ENCODE measurements at regions not wholly inside any gene's neighbourhood (a gene's known extent, or its start where the extent isn't known, plus 50 kb on each side); places are given as distances from the start of the nearest gene placed in this dataset.

GRCh38 chr3:104738271-104738670 is 628.4 kb upstream of the ALCAM start (continued):
- TF ChIP-seq, protein P1, sequence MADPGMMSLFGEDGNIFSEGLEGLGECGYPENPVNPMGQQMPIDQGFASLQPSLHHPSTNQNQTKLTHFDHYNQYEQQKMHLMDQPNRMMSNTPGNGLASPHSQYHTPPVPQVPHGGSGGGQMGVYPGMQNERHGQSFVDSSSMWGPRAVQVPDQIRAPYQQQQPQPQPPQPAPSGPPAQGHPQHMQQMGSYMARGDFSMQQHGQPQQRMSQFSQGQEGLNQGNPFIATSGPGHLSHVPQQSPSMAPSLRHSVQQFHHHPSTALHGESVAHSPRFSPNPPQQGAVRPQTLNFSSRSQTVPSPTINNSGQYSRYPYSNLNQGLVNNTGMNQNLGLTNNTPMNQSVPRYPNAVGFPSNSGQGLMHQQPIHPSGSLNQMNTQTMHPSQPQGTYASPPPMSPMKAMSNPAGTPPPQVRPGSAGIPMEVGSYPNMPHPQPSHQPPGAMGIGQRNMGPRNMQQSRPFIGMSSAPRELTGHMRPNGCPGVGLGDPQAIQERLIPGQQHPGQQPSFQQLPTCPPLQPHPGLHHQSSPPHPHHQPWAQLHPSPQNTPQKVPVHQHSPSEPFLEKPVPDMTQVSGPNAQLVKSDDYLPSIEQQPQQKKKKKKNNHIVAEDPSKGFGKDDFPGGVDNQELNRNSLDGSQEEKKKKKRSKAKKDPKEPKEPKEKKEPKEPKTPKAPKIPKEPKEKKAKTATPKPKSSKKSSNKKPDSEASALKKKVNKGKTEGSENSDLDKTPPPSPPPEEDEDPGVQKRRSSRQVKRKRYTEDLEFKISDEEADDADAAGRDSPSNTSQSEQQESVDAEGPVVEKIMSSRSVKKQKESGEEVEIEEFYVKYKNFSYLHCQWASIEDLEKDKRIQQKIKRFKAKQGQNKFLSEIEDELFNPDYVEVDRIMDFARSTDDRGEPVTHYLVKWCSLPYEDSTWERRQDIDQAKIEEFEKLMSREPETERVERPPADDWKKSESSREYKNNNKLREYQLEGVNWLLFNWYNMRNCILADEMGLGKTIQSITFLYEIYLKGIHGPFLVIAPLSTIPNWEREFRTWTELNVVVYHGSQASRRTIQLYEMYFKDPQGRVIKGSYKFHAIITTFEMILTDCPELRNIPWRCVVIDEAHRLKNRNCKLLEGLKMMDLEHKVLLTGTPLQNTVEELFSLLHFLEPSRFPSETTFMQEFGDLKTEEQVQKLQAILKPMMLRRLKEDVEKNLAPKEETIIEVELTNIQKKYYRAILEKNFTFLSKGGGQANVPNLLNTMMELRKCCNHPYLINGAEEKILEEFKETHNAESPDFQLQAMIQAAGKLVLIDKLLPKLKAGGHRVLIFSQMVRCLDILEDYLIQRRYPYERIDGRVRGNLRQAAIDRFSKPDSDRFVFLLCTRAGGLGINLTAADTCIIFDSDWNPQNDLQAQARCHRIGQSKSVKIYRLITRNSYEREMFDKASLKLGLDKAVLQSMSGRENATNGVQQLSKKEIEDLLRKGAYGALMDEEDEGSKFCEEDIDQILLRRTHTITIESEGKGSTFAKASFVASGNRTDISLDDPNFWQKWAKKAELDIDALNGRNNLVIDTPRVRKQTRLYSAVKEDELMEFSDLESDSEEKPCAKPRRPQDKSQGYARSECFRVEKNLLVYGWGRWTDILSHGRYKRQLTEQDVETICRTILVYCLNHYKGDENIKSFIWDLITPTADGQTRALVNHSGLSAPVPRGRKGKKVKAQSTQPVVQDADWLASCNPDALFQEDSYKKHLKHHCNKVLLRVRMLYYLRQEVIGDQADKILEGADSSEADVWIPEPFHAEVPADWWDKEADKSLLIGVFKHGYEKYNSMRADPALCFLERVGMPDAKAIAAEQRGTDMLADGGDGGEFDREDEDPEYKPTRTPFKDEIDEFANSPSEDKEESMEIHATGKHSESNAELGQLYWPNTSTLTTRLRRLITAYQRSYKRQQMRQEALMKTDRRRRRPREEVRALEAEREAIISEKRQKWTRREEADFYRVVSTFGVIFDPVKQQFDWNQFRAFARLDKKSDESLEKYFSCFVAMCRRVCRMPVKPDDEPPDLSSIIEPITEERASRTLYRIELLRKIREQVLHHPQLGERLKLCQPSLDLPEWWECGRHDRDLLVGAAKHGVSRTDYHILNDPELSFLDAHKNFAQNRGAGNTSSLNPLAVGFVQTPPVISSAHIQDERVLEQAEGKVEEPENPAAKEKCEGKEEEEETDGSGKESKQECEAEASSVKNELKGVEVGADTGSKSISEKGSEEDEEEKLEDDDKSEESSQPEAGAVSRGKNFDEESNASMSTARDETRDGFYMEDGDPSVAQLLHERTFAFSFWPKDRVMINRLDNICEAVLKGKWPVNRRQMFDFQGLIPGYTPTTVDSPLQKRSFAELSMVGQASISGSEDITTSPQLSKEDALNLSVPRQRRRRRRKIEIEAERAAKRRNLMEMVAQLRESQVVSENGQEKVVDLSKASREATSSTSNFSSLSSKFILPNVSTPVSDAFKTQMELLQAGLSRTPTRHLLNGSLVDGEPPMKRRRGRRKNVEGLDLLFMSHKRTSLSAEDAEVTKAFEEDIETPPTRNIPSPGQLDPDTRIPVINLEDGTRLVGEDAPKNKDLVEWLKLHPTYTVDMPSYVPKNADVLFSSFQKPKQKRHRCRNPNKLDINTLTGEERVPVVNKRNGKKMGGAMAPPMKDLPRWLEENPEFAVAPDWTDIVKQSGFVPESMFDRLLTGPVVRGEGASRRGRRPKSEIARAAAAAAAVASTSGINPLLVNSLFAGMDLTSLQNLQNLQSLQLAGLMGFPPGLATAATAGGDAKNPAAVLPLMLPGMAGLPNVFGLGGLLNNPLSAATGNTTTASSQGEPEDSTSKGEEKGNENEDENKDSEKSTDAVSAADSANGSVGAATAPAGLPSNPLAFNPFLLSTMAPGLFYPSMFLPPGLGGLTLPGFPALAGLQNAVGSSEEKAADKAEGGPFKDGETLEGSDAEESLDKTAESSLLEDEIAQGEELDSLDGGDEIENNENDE (IDR thresholded peaks at IDR 0.05; ENCODE audit: insufficient replicate concordance, low read length) = no peak
- TF ChIP-seq POLR2AphosphoS5 (IDR thresholded peaks at IDR 0.05; ENCODE audit: low read depth, low read length) (no peak), FOSL1 (IDR thresholded peaks at IDR 0.05; ENCODE audit: insufficient read depth, low read depth, low read length) (no peak), RBBP5 (IDR thresholded peaks at IDR 0.05; ENCODE audit: borderline replicate concordance, low read depth, low read length) (no peak)
